ENCODE measurements at regions not wholly inside any gene's neighbourhood (a gene's known extent, or its start where the extent isn't known, plus 50 kb on each side); places are given as distances from the start of the nearest gene placed in this dataset.

DNA sequence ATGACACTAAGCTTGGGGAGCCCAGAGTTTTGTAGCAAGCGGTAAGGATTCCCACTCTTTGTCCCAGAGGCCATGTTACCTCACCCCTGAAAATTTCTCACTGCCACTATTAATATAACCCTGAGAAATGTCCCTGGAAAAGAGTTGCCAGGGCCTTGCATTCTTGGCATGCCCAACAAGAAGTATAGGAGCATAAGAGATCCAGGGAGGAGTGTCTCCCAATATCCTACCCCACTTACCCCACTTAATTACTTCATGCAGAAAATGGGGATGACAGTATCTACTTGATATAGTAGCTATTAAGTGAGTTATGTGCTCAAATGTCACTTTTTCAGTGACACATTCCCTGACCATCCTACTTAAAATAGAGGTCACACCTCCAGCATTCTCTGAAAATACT is 120.5 kb upstream of the C1GALT1C1 start:
- TF ChIP-seq POLR2A (IDR thresholded peaks at IDR 0.05; ENCODE audit: low read length) (no peak), GATA1 (IDR thresholded peaks at IDR 0.05; ENCODE audit: low read depth, low read length) (no peak)

Measured in erythroblast (primary cell).